ENCODE measurements at regions not wholly inside any gene's neighbourhood (a gene's known extent, or its start where the extent isn't known, plus 50 kb on each side); places are given as distances from the start of the nearest gene placed in this dataset.

GRCh38 chr14:103227094-103227768, 104.0 kb downstream of the TNFAIP2 start:
- CTCF ChIA-PET = no interaction called here
- TF ChIP-seq CTCF (IDR thresholded peaks at IDR 0.05; ENCODE audit: unreplicated experiment) = no peak
- Mint-ChIP-seq H3K27ac (ENCODE audit: unreplicated experiment) (no peak overlapping the region), H3K36me3 (ENCODE audit: insufficient read depth, unreplicated experiment) (peaks cover 5% of the 10 kb centered on the region), H3K27me3 (ENCODE audit: unreplicated experiment) (no peaks in the 10 kb centered on the region), H3K9me3 (ENCODE audit: low read depth, unreplicated experiment) (no peaks in the 10 kb centered on the region), H3K4me1 (ENCODE audit: low read depth, unreplicated experiment) (no peaks in the 10 kb centered on the region), H3K4me3 (ENCODE audit: low read depth, unreplicated experiment) (no peak overlapping the region)
- intact Hi-C loops (cut with micrococcal nuclease; ENCODE audit: unreplicated experiment) = no loop called here
- BruUV-seq (replicated peaks) = no TSS peak
- DNase-seq = no peak

- peaks cover 5% of the 10 kb centered on the region for H3K36me3 Mint-ChIP-seq (ENCODE audit: insufficient read depth, unreplicated experiment)
- no peaks in the 10 kb centered on the region for H3K9me3 Mint-ChIP-seq (ENCODE audit: low read depth, unreplicated experiment)
- no TSS peak for BruUV-seq (replicated peaks)
- no peak overlapping the region for H3K4me3 Mint-ChIP-seq (ENCODE audit: low read depth, unreplicated experiment)
- intact Hi-C loops (cut with micrococcal nuclease; ENCODE audit: unreplicated experiment) = no loop called here
- no peak overlapping the region for H3K27ac Mint-ChIP-seq (ENCODE audit: unreplicated experiment)
- CTCF ChIA-PET = no interaction called here
- no peak for TF ChIP-seq CTCF (IDR thresholded peaks at IDR 0.05; ENCODE audit: unreplicated experiment)
- H3K4me1 Mint-ChIP-seq (ENCODE audit: low read depth, unreplicated experiment) = no peaks in the 10 kb centered on the region
- no peak for DNase-seq
- H3K27me3 Mint-ChIP-seq (ENCODE audit: unreplicated experiment) = no peaks in the 10 kb centered on the region
Observed at GRCh38 chr14:103228076-103228806, 105.0 kb downstream of the TNFAIP2 start.

GRCh38 chr14:103228866-103229265, 105.2 kb upstream of the EIF5 start:
- no peak overlapping the region for H3K4me3 Mint-ChIP-seq (ENCODE audit: low read depth, unreplicated experiment)
- BruUV-seq (replicated peaks) = no TSS peak
- H3K9me3 Mint-ChIP-seq (ENCODE audit: low read depth, unreplicated experiment) = no peaks in the 10 kb centered on the region
- TF ChIP-seq CTCF (IDR thresholded peaks at IDR 0.05; ENCODE audit: unreplicated experiment) = no peak
- no peaks in the 10 kb centered on the region for H3K4me1 Mint-ChIP-seq (ENCODE audit: low read depth, unreplicated experiment)
- no peak overlapping the region for H3K27ac Mint-ChIP-seq (ENCODE audit: unreplicated experiment)
- peaks cover 5% of the 10 kb centered on the region for H3K36me3 Mint-ChIP-seq (ENCODE audit: insufficient read depth, unreplicated experiment)
- H3K27me3 Mint-ChIP-seq (ENCODE audit: unreplicated experiment) = no peaks in the 10 kb centered on the region
- intact Hi-C loops (cut with micrococcal nuclease; ENCODE audit: unreplicated experiment) = no loop called here
- no peak for DNase-seq
- CTCF ChIA-PET = no interaction called here

GRCh38 chr14:103230021-103230420, 104.0 kb upstream of the EIF5 start:
- TF ChIP-seq CTCF (IDR thresholded peaks at IDR 0.05; ENCODE audit: unreplicated experiment) = no peak
- Mint-ChIP-seq H3K9me3 (ENCODE audit: low read depth, unreplicated experiment) (no peaks in the 10 kb centered on the region), H3K27ac (ENCODE audit: unreplicated experiment) (no peak overlapping the region), H3K4me1 (ENCODE audit: low read depth, unreplicated experiment) (no peaks in the 10 kb centered on the region), H3K4me3 (ENCODE audit: low read depth, unreplicated experiment) (no peak overlapping the region), H3K27me3 (ENCODE audit: unreplicated experiment) (no peaks in the 10 kb centered on the region), H3K36me3 (ENCODE audit: insufficient read depth, unreplicated experiment) (peaks cover 5% of the 10 kb centered on the region)
- intact Hi-C loops (cut with micrococcal nuclease; ENCODE audit: unreplicated experiment) = no loop called here
- no peak for DNase-seq
- no TSS peak for BruUV-seq (replicated peaks)
- CTCF ChIA-PET = no interaction called here

Measured in Calu3 (cell line).